ENCODE measurements at regions not wholly inside any gene's neighbourhood (a gene's known extent, or its start where the extent isn't known, plus 50 kb on each side); places are given as distances from the start of the nearest gene placed in this dataset.

- TF ChIP-seq POLR2AphosphoS5 (IDR thresholded peaks at IDR 0.05) (no peak), CTCF (IDR thresholded peaks at IDR 0.05 in 8 of 11, conservative IDR thresholded peaks at IDR 0.05 in 3 of 11) (no peak)
Observed at GRCh38 chr20:24850176-24850575, 98.9 kb upstream of the CST7 start.
